Caco-2 (cell line): ENCODE measurements at regions not wholly inside any gene's neighbourhood (a gene's known extent, or its start where the extent isn't known, plus 50 kb on each side); places are given as distances from the start of the nearest gene placed in this dataset.

Experiments used
- BruUV-seq: library from RNA; stranded (reverse); fragments of 400-500 nt; replicated peaks from 2 replicates; lab custom pipeline; 2021; lab: Mats Ljungman, UMichigan
- CTCF ChIA-PET: fragments of 300-600 bp; sonication (Branson Sonifier 250); formaldehyde crosslinking; loops from one replicate; lab custom pipeline; 2022; ENCODE audit warnings: antibody characterized with exemption; lab: Charles Lee
- POLR2A ChIA-PET: fragments of 300-600 bp; sonication (Branson Sonifier 250); formaldehyde crosslinking; loops from one replicate; lab custom pipeline; 2022; ENCODE audit warnings: antibody characterized with exemption; lab: Charles Lee
- DNase-seq, 2 experiments: peaks; one replicate each; pipeline versions ENCODE4 v3.0.0 to v3.0.0-alpha.2; 2020 to 2022
- H3K27me3 ChIP-seq: replicated peaks from 2 replicates; pipeline ENCODE4 v1.6.0; 2011; ENCODE audit warnings: low read length; ENCODE audit not compliant: control insufficient read depth, insufficient read depth
- H3K36me3 ChIP-seq: 2 replicates; pipeline ENCODE4 v1.5.1; 2011; ENCODE audit warnings: low read length; ENCODE audit not compliant: control insufficient read depth, insufficient read depth
- H3K4me1 ChIP-seq: fragments of 250-450 bp; sonication (Bioruptor Pico); 2 replicates; pipeline ENCODE4 v1.5.1; 2020; ENCODE audit warnings: mild to moderate bottlenecking
- H3K4me3 ChIP-seq: 2 replicates; pipeline ENCODE4 v1.5.1; 2011; ENCODE audit warnings: low read depth, mild to moderate bottlenecking, control low read depth, low read length
- H3K9me3 ChIP-seq: fragments of 250-450 bp; sonication (Bioruptor Pico); 2 replicates; pipeline ENCODE4 v1.5.1; 2020; ENCODE audit warnings: mild to moderate bottlenecking, moderate library complexity
- H3K27ac Mint-ChIP-seq: one replicate; pipeline ENCODE4 v1.8.0; 2022; ENCODE audit warnings: mixed read lengths; ENCODE audit not compliant: unreplicated experiment
- H3K27me3 Mint-ChIP-seq: one replicate; pipeline ENCODE4 v1.8.0; 2022; ENCODE audit warnings: mixed read lengths; ENCODE audit not compliant: insufficient read depth, unreplicated experiment
- H3K36me3 Mint-ChIP-seq: one replicate; pipeline ENCODE4 v1.8.0; 2022; ENCODE audit warnings: mild to moderate bottlenecking, mixed read lengths; ENCODE audit not compliant: insufficient read depth, unreplicated experiment
- H3K4me1 Mint-ChIP-seq: one replicate; pipeline ENCODE4 v1.8.0; 2022; ENCODE audit warnings: low read depth, mixed read lengths; ENCODE audit not compliant: unreplicated experiment
- H3K4me3 Mint-ChIP-seq: one replicate; pipeline ENCODE4 v1.8.0; 2022; ENCODE audit warnings: mild to moderate bottlenecking, moderate library complexity, mixed read lengths; ENCODE audit not compliant: unreplicated experiment
- H3K9me3 Mint-ChIP-seq: one replicate; pipeline ENCODE4 v1.8.0; 2022; ENCODE audit warnings: mixed read lengths; ENCODE audit not compliant: unreplicated experiment
- intact Hi-C: fragments of 100-400 bp; cut with micrococcal nuclease; formaldehyde crosslinking; loops from one replicate; pipeline ENCODE4 v1.10.0; 2022; ENCODE audit not compliant: unreplicated experiment
- TF ChIP-seq, protein P1 (sequence below), 2 experiments: fragments of 200-600 bp in 1 of 2; IDR thresholded peaks; 1 replicate in 1 of 2; 2 replicates in 1 of 2; pipeline versions ENCODE4 v1.5.1 to v1.8.0; 2011 to 2022; ENCODE audit warnings: antibody characterized with exemption in 1 of 2, control low read depth in 1 of 2, inconsistent platforms in 1 of 2, low read depth in 1 of 2, low read length in 1 of 2, mild to moderate bottlenecking in 1 of 2, moderate library complexity in 1 of 2; ENCODE audit not compliant: insufficient read depth in 1 of 2, severe bottlenecking in 1 of 2, unreplicated experiment in 1 of 2

DNA sequence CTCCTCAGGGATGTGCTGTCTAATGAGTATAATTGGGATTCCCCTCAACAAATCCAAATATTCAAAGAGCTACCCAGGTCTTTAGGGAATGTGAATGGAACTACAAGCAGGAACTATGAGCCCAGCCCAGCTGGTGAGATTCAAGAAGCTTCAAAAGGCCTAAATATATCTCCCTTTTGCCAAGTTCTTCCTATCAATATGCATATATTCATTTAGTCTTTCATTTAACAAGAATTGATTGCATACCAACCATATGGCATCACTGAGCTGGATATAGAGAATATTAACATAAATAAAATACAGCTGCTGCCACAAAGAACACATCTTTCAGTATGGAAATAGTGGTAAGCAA lies 58.9 kb upstream of the PRSS23 start:
- TF ChIP-seq, protein P1, sequence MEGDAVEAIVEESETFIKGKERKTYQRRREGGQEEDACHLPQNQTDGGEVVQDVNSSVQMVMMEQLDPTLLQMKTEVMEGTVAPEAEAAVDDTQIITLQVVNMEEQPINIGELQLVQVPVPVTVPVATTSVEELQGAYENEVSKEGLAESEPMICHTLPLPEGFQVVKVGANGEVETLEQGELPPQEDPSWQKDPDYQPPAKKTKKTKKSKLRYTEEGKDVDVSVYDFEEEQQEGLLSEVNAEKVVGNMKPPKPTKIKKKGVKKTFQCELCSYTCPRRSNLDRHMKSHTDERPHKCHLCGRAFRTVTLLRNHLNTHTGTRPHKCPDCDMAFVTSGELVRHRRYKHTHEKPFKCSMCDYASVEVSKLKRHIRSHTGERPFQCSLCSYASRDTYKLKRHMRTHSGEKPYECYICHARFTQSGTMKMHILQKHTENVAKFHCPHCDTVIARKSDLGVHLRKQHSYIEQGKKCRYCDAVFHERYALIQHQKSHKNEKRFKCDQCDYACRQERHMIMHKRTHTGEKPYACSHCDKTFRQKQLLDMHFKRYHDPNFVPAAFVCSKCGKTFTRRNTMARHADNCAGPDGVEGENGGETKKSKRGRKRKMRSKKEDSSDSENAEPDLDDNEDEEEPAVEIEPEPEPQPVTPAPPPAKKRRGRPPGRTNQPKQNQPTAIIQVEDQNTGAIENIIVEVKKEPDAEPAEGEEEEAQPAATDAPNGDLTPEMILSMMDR (IDR thresholded peaks at IDR 0.05; ENCODE audit: insufficient read depth in 1 of 2, low read depth in 1 of 2, low read length in 1 of 2, severe bottlenecking in 1 of 2, unreplicated experiment in 1 of 2), result no peak
- H3K9me3 Mint-ChIP-seq, result peaks cover 9% of the 10 kb centered on the region
- ChIA-PET CTCF (interaction anchor here (1.4 kb wide), 1 partner anchor 134 kb away, joined by 5 read pairs; no protein-coding TSS in a partner anchor), POLR2A (interaction anchor here (1.1 to 1.4 kb wide), 2 partner anchors 59 to 70 kb away, joined by 3 to 6 read pairs; partner anchors contain the start of gene PRSS23)
- no peaks in the 10 kb centered on the region for H3K27me3 Mint-ChIP-seq
- H3K36me3 Mint-ChIP-seq, result peaks cover 6% of the 10 kb centered on the region
- Histone ChIP-seq H3K36me3 (no peaks in the 10 kb centered on the region), H3K4me1 (peaks cover 78% of the 10 kb centered on the region), H3K9me3 (no peaks in the 10 kb centered on the region; the same call in 1 of the 2 replicates), H3K4me3 (no peak overlapping the region), H3K27me3 (no peaks in the 10 kb centered on the region)
- peak overlapping the region; percentile 97 for H3K27ac Mint-ChIP-seq
- DNase-seq, result no peak
- intact Hi-C loops, result loop anchor here (2.0 kb wide), 5 partner anchors 23 to 69 kb away; partner anchors contain the start of genes ME3 and PRSS23
- H3K4me3 Mint-ChIP-seq, result no peak overlapping the region
- no TSS peak for BruUV-seq
- H3K4me1 Mint-ChIP-seq, result peaks cover 74% of the 10 kb centered on the region

DNA sequence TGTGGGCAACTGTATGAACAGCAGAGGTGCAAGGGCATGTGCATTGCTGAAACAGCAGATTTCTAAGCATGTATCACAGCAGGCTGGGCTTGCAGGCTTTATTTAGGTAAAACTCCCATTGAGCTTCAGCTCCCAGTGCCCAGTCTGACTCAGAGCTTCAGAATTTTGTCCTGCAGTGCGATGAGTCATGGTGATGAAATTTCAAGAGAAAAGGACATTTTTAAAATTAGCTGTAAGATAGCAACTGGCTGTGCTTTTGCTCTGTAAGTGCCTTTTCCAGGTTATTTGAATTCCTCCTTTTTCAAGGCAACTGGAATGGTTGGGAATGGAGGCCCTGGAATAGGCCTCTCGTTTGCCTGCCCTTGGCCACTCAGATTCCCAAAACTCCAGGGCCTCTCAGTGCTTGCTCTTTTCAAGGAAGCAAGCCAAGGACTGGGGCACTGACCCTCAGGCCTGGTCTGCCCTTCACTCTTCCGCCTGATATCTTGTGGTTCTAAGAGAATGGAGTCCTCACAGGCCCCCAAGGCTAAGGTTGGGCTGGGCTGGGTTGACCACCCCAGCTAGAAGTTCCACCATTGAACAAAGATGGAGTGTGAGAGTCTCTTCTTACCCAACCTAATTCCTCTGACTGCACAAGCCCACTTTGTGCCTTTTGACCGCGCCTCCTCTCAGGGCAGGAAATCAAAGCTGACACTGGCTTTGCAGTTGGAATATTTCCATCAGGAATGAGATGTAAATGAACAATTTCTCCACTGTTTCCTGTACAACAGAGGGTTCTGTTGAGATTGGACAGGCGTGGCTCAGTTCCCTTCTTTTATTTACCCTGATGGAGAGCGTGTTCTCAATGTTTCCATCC lies 59.5 kb upstream of the PRSS23 start:
- Mint-ChIP-seq H3K4me3 (peak overlapping the region; percentile 18), H3K9me3 (peaks cover 9% of the 10 kb centered on the region), H3K27me3 (no peaks in the 10 kb centered on the region), H3K4me1 (peaks cover 80% of the 10 kb centered on the region), H3K36me3 (peaks cover 6% of the 10 kb centered on the region), H3K27ac (peak overlapping the region; percentile 97)
- TSS peak; percentile 13 for BruUV-seq
- Histone ChIP-seq H3K4me1 (peaks cover 83% of the 10 kb centered on the region), H3K36me3 (no peaks in the 10 kb centered on the region), H3K27me3 (no peaks in the 10 kb centered on the region), H3K4me3 (no peak overlapping the region), H3K9me3 (no peaks in the 10 kb centered on the region; the same call in 1 of the 2 replicates)
- ChIA-PET CTCF (interaction anchor here (0.7 to 1.4 kb wide), 3 partner anchors 58 to 133 kb away, joined by 3 to 5 read pairs (median 3); partner anchors contain the start of gene PRSS23), POLR2A (interaction anchor here (1.0 to 1.4 kb wide), 3 partner anchors 41 to 71 kb away, joined by 3 to 6 read pairs (median 3); partner anchors contain the start of gene PRSS23)
- TF ChIP-seq, protein P1 (IDR thresholded peaks at IDR 0.05; ENCODE audit: insufficient read depth in 1 of 2, low read depth in 1 of 2, low read length in 1 of 2, severe bottlenecking in 1 of 2, unreplicated experiment in 1 of 2), result no peak
- intact Hi-C loops, result loop anchor here (2.0 kb wide), 5 partner anchors 22 to 68 kb away; partner anchors contain the start of genes ME3 and PRSS23
- peak; percentile 81 to 82 for DNase-seq

- BruUV-seq, result no TSS peak
- intact Hi-C loops, result no loop called here
- Mint-ChIP-seq H3K4me3 (no peak overlapping the region), H3K4me1 (peaks cover 82% of the 10 kb centered on the region), H3K36me3 (peaks cover 6% of the 10 kb centered on the region), H3K27me3 (no peaks in the 10 kb centered on the region), H3K9me3 (no peaks in the 10 kb centered on the region), H3K27ac (peak overlapping the region; percentile 97)
- Histone ChIP-seq H3K4me1 (peaks cover 94% of the 10 kb centered on the region), H3K36me3 (no peaks in the 10 kb centered on the region), H3K9me3 (peaks cover 4% of the 10 kb centered on the region; the same call in 1 of the 2 replicates), H3K27me3 (no peaks in the 10 kb centered on the region), H3K4me3 (no peak overlapping the region)
- ChIA-PET CTCF (no interaction called here), POLR2A (no interaction called here)
- no peak for DNase-seq
- TF ChIP-seq, protein P1 (IDR thresholded peaks at IDR 0.05; ENCODE audit: insufficient read depth in 1 of 2, low read depth in 1 of 2, low read length in 1 of 2, severe bottlenecking in 1 of 2, unreplicated experiment in 1 of 2), result no peak
These were observed 61.8 kb upstream of the PRSS23 start for GRCh38 chr11:86738568-86738967.
